ENCODE measurements at regions not wholly inside any gene's neighbourhood (a gene's known extent, or its start where the extent isn't known, plus 50 kb on each side); places are given as distances from the start of the nearest gene placed in this dataset.

DNA sequence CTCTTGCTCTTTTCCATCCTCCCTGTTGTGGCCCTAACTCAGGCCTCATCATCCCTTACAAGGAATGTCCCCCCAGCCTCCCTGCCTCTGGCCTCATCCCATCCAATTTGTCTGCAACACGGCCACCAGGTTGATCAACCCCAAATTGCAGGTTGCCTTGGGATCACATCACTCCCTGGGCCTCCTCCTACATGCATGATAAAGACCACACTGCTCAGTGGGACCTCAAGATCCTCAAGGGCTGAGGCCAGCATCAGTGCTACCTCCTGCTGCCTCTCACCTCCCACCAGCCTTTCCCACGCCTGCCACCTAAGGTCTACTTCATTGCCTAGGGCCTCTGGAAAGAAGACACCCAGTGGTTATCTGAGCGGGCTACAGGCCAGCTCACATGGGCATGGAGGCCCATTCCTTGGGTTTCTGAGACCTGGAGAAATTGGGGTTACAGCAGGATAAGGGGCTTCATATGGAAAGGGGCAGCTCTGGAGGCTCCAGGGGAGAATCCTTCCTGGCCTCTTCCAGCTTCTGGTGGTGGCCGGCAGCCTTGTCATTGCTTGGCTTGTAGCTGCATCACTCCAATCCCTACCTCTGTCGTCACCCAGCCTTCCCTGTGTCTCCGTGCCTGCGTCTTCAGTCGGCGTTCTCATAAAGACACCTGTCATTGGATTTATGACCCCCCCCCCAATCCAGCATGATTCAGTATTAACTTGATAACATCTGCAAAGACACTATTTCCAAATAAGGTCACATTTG lies 60.5 kb downstream of the KLHDC7A start:
- Histone ChIP-seq H2AFZ (ENCODE audit: low read depth, low read length) (no peak overlapping the region), H3K79me2 (ENCODE audit: control insufficient read depth, insufficient read depth, low read length) (no peaks in the 10 kb centered on the region), H3K27ac (ENCODE audit: extremely low read depth, low read depth, low read length) (no peak overlapping the region), H3K4me3 (no peak overlapping the region), H4K20me1 (replicated peaks; ENCODE audit: control insufficient read depth, insufficient read depth, low read length) (peaks cover 14% of the 10 kb centered on the region), H3K27me3 (ENCODE audit: control insufficient read depth in 2 of 2, insufficient read depth in 2 of 2, low read length in 2 of 2) (peaks cover 15 to 70% of the 10 kb centered on the region in 2 experiments), H3K9me3 (replicated peaks; ENCODE audit: control insufficient read depth, insufficient read depth, low read depth, low read length) (no peaks in the 10 kb centered on the region), H3K36me3 (ENCODE audit: control insufficient read depth, insufficient read depth, low read length) (no peaks in the 10 kb centered on the region), H3K4me2 (ENCODE audit: insufficient read depth, low read length) (no peak overlapping the region), H3K4me1 (replicated peaks in 1 of 2; ENCODE audit: control insufficient read depth in 2 of 2, insufficient read depth in 2 of 2, low read length in 2 of 2) (no peaks in the 10 kb centered on the region), H3K9ac (ENCODE audit: insufficient read depth in 1 of 2, low read depth in 2 of 2, low read length in 2 of 2) (no peak overlapping the region), H3K9me1 (ENCODE audit: control insufficient read depth, insufficient read depth, low read length) (no peaks in the 10 kb centered on the region)
- in situ Hi-C loops (cut with MboI) = no loop called here
- no peak for TF ChIP-seq HNRNPUL1 (IDR thresholded peaks at IDR 0.05; ENCODE audit: low read length)
- no peak for TF ChIP-seq DNMT1 (IDR thresholded peaks at IDR 0.05)
- TF ChIP-seq TCF3 (CRISPR knock-in tag; IDR thresholded peaks at IDR 0.05) = no peak
- TF ChIP-seq PML (IDR thresholded peaks at IDR 0.05; ENCODE audit: low read length) = no peak
- no peak for TF ChIP-seq ZNF436 (CRISPR knock-in tag; IDR thresholded peaks at IDR 0.05)
- TF ChIP-seq, protein P1, sequence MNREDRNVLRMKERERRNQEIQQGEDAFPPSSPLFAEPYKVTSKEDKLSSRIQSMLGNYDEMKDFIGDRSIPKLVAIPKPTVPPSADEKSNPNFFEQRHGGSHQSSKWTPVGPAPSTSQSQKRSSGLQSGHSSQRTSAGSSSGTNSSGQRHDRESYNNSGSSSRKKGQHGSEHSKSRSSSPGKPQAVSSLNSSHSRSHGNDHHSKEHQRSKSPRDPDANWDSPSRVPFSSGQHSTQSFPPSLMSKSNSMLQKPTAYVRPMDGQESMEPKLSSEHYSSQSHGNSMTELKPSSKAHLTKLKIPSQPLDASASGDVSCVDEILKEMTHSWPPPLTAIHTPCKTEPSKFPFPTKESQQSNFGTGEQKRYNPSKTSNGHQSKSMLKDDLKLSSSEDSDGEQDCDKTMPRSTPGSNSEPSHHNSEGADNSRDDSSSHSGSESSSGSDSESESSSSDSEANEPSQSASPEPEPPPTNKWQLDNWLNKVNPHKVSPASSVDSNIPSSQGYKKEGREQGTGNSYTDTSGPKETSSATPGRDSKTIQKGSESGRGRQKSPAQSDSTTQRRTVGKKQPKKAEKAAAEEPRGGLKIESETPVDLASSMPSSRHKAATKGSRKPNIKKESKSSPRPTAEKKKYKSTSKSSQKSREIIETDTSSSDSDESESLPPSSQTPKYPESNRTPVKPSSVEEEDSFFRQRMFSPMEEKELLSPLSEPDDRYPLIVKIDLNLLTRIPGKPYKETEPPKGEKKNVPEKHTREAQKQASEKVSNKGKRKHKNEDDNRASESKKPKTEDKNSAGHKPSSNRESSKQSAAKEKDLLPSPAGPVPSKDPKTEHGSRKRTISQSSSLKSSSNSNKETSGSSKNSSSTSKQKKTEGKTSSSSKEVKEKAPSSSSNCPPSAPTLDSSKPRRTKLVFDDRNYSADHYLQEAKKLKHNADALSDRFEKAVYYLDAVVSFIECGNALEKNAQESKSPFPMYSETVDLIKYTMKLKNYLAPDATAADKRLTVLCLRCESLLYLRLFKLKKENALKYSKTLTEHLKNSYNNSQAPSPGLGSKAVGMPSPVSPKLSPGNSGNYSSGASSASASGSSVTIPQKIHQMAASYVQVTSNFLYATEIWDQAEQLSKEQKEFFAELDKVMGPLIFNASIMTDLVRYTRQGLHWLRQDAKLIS (CRISPR knock-in tag; IDR thresholded peaks at IDR 0.05) = no peak
- no peak for TF ChIP-seq KDM1A (IDR thresholded peaks at IDR 0.05)
- no peak for TF ChIP-seq ETV6 (IDR thresholded peaks at IDR 0.05; ENCODE audit: borderline replicate concordance in 1 of 2, low read depth in 2 of 2, low read length in 1 of 2)
- TF ChIP-seq ETV6 (CRISPR knock-in tag; IDR thresholded peaks at IDR 0.05; ENCODE audit: borderline replicate concordance) = no peak
- no peak for TF ChIP-seq SMAD2 (IDR thresholded peaks at IDR 0.05; ENCODE audit: low read depth, low read length)
- no peak for TF ChIP-seq PHF20 (IDR thresholded peaks at IDR 0.05; ENCODE audit: partially characterized antibody)
- no peak for TF ChIP-seq SMAD3 (CRISPR knock-in tag; conservative IDR thresholded peaks at IDR 0.05)
- TF ChIP-seq, protein P2, sequence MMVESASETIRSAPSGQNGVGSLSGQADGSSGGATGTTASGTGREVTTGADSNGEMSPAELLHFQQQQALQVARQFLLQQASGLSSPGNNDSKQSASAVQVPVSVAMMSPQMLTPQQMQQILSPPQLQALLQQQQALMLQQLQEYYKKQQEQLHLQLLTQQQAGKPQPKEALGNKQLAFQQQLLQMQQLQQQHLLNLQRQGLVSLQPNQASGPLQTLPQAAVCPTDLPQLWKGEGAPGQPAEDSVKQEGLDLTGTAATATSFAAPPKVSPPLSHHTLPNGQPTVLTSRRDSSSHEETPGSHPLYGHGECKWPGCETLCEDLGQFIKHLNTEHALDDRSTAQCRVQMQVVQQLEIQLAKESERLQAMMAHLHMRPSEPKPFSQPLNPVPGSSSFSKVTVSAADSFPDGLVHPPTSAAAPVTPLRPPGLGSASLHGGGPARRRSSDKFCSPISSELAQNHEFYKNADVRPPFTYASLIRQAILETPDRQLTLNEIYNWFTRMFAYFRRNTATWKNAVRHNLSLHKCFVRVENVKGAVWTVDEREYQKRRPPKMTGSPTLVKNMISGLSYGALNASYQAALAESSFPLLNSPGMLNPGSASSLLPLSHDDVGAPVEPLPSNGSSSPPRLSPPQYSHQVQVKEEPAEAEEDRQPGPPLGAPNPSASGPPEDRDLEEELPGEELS (CRISPR knock-in tag; IDR thresholded peaks at IDR 0.05; ENCODE audit: borderline replicate concordance) = no peak
- TF ChIP-seq NCOA4 (IDR thresholded peaks at IDR 0.05; ENCODE audit: partially characterized antibody) = no peak
- TF ChIP-seq PTTG1 (tag; IDR thresholded peaks at IDR 0.05; ENCODE audit: low read depth) = no peak
- no peak for TF ChIP-seq NR2F6 (CRISPR knock-in tag; IDR thresholded peaks at IDR 0.05)
- no peak for TF ChIP-seq NR2C1 (IDR thresholded peaks at IDR 0.05)
- TF ChIP-seq NR2C1 (tag; IDR thresholded peaks at IDR 0.05) = no peak
- FAIRE-seq = no peak
- 6% methylated on average over 9 of the region's 9 CpGs for WGBS (ENCODE audit: insufficient coverage, low coverage, missing lambda C conversion rate)
- intact Hi-C loops (cut with micrococcal nuclease) = no loop called here
- no peak for ATAC-seq
- DNase-seq (ENCODE audit: extremely low read depth in 1 of 4, low spot score in 3 of 4) = no peak
- BruUV-seq (replicated peaks) = no TSS peak
- ChIA-PET POLR2A (interaction anchor here (0.7 kb wide), 1 partner anchor 1403 kb away, joined by 3 read pairs; no protein-coding TSS in a partner anchor), CTCF (ENCODE audit: low intra/inter-chr PET ratio) (interaction anchor here (0.5 kb wide), 1 partner anchor 218 kb away, joined by 3 read pairs; no protein-coding TSS in a partner anchor)
